ENCODE measurements at regions not wholly inside any gene's neighbourhood (a gene's known extent, or its start where the extent isn't known, plus 50 kb on each side); places are given as distances from the start of the nearest gene placed in this dataset.

DNA sequence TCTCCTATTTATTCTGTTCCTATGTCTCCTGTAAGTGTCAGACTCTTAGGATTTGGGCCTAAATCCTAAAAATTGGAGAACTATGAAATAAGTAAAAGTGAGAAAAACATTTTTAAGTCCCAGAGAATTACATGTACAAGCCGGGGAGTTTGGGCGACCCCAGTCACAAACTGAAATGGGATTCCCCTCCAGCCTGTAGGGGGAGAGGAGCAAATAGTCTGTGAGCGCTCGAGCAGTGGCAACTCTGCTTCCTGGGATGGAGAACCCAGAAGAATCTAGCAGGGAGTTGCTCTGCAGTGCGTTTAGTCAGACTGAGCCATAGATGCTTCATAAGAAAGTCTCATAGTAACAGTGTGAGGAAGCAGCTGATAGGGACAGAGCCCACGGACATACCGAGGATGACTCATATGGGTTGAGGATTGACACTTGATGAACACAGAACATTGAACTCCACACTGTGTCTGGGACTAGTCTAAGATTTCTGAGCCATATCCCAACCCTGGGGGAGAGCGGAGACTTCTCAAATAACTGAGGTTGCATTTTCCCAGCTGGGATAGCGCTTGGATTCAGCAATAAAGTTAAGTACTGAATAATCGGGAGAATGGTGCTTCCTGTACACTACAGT is 437.2 kb downstream of the BCKDHB start:
- TF ChIP-seq SIN3A (IDR thresholded peaks at IDR 0.05; ENCODE audit: borderline replicate concordance, insufficient read depth, low read length) = no peak
- TF ChIP-seq, protein P1, sequence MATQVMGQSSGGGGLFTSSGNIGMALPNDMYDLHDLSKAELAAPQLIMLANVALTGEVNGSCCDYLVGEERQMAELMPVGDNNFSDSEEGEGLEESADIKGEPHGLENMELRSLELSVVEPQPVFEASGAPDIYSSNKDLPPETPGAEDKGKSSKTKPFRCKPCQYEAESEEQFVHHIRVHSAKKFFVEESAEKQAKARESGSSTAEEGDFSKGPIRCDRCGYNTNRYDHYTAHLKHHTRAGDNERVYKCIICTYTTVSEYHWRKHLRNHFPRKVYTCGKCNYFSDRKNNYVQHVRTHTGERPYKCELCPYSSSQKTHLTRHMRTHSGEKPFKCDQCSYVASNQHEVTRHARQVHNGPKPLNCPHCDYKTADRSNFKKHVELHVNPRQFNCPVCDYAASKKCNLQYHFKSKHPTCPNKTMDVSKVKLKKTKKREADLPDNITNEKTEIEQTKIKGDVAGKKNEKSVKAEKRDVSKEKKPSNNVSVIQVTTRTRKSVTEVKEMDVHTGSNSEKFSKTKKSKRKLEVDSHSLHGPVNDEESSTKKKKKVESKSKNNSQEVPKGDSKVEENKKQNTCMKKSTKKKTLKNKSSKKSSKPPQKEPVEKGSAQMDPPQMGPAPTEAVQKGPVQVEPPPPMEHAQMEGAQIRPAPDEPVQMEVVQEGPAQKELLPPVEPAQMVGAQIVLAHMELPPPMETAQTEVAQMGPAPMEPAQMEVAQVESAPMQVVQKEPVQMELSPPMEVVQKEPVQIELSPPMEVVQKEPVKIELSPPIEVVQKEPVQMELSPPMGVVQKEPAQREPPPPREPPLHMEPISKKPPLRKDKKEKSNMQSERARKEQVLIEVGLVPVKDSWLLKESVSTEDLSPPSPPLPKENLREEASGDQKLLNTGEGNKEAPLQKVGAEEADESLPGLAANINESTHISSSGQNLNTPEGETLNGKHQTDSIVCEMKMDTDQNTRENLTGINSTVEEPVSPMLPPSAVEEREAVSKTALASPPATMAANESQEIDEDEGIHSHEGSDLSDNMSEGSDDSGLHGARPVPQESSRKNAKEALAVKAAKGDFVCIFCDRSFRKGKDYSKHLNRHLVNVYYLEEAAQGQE (IDR thresholded peaks at IDR 0.05; ENCODE audit: insufficient read depth in 1 of 2, low read depth in 2 of 2, low read length in 2 of 2) = no peak
- TF ChIP-seq TAF1 (IDR thresholded peaks at IDR 0.05; ENCODE audit: borderline replicate concordance, insufficient read depth, low read length) = no peak
- no peak for TF ChIP-seq FOXP2 (optimal IDR thresholded peaks at IDR 0.05; ENCODE audit: borderline replicate concordance, extremely low read depth, extremely low read length, insufficient read depth)
- no peak for TF ChIP-seq POLR2AphosphoS5 (IDR thresholded peaks at IDR 0.05; ENCODE audit: low read depth, low read length)

DNA sequence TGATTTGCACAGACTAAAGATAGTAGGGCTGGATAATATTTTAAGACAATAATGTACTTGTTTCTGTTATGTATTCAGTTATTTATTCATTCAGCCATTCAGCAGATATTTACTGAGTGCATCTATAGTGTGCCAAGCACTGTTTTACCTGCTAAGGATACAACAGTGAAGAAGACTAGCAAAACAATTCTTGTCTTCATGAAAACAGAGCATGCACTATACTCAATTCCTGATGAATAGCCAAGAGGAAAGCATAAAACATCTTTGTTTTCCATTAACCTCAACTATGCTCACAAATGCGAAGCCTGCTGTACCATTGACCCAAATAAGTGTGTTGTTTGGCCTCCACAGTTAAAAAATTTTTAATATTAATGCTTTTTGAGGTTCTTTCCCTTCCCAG is 436.7 kb downstream of the BCKDHB start:
- TF ChIP-seq POLR2AphosphoS5 (IDR thresholded peaks at IDR 0.05; ENCODE audit: low read depth, low read length) (no peak), TAF1 (IDR thresholded peaks at IDR 0.05; ENCODE audit: borderline replicate concordance, insufficient read depth, low read length) (no peak), FOXP2 (optimal IDR thresholded peaks at IDR 0.05; ENCODE audit: borderline replicate concordance, extremely low read depth, extremely low read length, insufficient read depth) (no peak), SIN3A (IDR thresholded peaks at IDR 0.05; ENCODE audit: borderline replicate concordance, insufficient read depth, low read length) (no peak)
- TF ChIP-seq, protein P1 (IDR thresholded peaks at IDR 0.05; ENCODE audit: insufficient read depth in 1 of 2, low read depth in 2 of 2, low read length in 2 of 2) = no peak

DNA sequence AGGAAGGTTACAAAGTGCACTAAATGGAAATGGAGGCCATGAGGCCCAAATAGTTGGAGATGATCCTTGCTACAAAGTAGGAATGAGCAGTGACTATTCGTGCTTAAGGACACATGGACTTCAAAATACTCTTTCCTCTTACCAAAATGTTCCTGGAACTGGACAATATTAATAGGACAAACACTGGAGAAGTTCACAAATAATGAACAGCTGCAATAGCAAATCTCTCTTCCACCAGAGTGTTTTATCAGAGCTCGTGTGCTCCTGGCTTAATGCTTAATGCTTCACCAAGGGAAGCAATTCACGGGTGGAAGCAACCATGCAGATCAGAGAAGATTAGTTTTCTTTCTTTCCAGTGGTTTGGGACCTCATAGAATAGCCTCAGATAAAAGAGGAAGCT is 435.4 kb downstream of the BCKDHB start:
- TF ChIP-seq SIN3A (IDR thresholded peaks at IDR 0.05; ENCODE audit: borderline replicate concordance, insufficient read depth, low read length) (no peak), TAF1 (IDR thresholded peaks at IDR 0.05; ENCODE audit: borderline replicate concordance, insufficient read depth, low read length) (no peak), POLR2AphosphoS5 (IDR thresholded peaks at IDR 0.05; ENCODE audit: low read depth, low read length) (no peak), FOXP2 (optimal IDR thresholded peaks at IDR 0.05; ENCODE audit: borderline replicate concordance, extremely low read depth, extremely low read length, insufficient read depth) (no peak)
- TF ChIP-seq, protein P1 (IDR thresholded peaks at IDR 0.05; ENCODE audit: insufficient read depth in 1 of 2, low read depth in 2 of 2, low read length in 2 of 2) = no peak

DNA sequence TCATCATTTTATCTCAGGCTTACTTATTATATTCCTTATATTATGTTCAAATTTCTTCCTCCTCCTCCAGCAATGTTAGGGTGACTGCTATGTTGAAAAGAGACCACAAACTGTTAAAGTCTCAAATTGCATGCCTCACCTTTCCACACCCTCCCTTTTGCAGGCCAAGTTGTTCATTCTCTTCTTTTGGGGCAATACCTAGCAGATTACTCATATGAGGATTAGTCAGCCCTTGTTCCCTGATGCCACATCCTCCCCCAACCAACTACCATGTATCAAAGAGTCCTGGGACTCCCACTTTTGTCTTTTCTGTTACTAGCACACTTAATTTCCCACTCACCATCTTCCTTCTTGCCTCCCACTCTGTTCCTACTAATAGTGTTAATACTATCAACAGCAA is 434.7 kb downstream of the BCKDHB start:
- TF ChIP-seq TAF1 (IDR thresholded peaks at IDR 0.05; ENCODE audit: borderline replicate concordance, insufficient read depth, low read length) (no peak), POLR2AphosphoS5 (IDR thresholded peaks at IDR 0.05; ENCODE audit: low read depth, low read length) (no peak), SIN3A (IDR thresholded peaks at IDR 0.05; ENCODE audit: borderline replicate concordance, insufficient read depth, low read length) (no peak), FOXP2 (optimal IDR thresholded peaks at IDR 0.05; ENCODE audit: borderline replicate concordance, extremely low read depth, extremely low read length, insufficient read depth) (no peak)
- TF ChIP-seq, protein P1 (IDR thresholded peaks at IDR 0.05; ENCODE audit: insufficient read depth in 1 of 2, low read depth in 2 of 2, low read length in 2 of 2) = no peak

Measured in PFSK-1 (cell line).